ENCODE measurements at regions not wholly inside any gene's neighbourhood (a gene's known extent, or its start where the extent isn't known, plus 50 kb on each side); places are given as distances from the start of the nearest gene placed in this dataset.

DNA sequence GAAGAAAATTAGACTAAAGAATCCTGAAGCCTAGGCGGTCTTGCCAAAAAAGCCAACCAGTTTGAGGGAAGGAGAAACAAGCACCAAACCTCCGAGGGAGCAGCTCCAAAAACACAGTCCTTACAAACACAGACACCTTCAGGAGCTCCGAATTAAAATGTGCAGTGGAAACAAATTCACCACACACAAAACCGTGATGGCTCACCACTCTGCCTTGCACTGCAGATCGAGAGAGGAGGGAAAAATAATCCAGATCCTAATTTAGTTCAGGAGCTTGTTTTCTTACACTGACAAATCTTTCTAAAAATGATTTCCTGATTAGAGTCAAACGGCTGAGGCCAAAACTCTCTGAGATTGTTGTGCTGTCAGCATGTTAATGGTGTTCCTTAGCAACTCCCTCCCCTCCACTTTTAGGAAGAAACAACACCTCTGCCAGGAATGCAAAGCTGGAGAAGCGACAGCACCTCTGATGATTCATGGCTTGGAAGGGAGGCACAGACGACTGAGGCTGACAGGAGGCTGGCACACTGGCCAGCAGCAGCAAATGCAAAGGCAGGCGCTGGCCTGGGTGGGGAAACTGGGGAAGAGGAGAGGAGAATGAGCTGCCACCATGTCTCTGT is 249.4 kb upstream of the KLHL29 start:
- H3K36me3 Mint-ChIP-seq (ENCODE audit: insufficient read depth in 2 of 2) = no peaks in the 10 kb centered on the region
- H3K9me3 Mint-ChIP-seq = no peaks in the 10 kb centered on the region
- no peaks in the 10 kb centered on the region for H3K4me1 Mint-ChIP-seq (ENCODE audit: low read depth)
- no peak overlapping the region for H3K27ac Mint-ChIP-seq
- H3K4me3 Mint-ChIP-seq = no peak overlapping the region
- no peak for DNase-seq
- ATAC-seq (replicated peaks in 1 of 2) = no peak
- H3K27me3 Mint-ChIP-seq (ENCODE audit: low read depth) = peaks cover 18% of the 10 kb centered on the region

DNA sequence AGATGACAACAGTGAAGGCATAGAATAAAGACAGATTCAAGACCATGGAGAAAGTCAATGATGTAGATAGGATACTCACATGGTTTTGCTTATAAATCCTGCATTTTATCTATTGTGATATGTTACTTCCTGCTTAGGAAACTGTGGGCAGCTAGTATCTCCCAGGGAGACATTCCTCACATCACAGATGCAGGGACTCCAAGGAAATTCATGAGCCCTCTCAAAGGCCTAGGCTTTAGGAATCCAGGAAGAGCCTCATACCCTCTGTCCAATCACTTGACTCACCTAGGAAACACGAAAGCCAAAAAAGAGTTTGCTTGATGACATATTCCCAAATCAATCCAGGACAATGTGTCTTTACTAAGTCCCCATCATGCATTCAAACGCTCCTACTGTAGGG is 247.8 kb upstream of the KLHL29 start:
- H3K9me3 Mint-ChIP-seq = no peaks in the 10 kb centered on the region
- H3K27me3 Mint-ChIP-seq (ENCODE audit: low read depth) = peaks cover 18% of the 10 kb centered on the region
- no peak overlapping the region for H3K4me3 Mint-ChIP-seq

DNA sequence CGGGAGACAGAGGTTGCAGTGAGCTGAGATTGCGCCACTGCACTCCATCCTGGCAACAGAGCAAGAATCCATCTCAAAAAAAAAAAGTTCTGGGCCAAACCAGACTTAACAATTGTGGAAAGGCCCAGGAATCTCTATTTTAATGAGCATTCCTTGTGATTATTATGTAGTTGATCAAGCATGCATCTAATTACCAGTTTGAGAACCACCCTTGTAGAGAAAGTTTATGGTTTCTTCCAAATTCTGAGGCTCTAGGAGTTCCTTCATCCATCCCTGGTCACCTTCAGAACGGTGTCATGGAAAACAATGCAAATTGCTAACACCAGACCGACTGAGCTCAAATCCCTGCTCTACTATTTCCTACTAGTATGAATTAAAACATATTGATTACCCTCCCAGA is 246.3 kb upstream of the KLHL29 start:
- peaks cover 18% of the 10 kb centered on the region for H3K27me3 Mint-ChIP-seq (ENCODE audit: low read depth)
- no peak overlapping the region for H3K4me3 Mint-ChIP-seq
- H3K9me3 Mint-ChIP-seq = no peaks in the 10 kb centered on the region
- no peaks in the 10 kb centered on the region for H3K36me3 Mint-ChIP-seq (ENCODE audit: insufficient read depth in 2 of 2)
- no peaks in the 10 kb centered on the region for H3K4me1 Mint-ChIP-seq (ENCODE audit: low read depth)
- ATAC-seq (replicated peaks in 1 of 2) = no peak
- no peak for DNase-seq
- H3K27ac Mint-ChIP-seq = no peak overlapping the region

More for the DNA sequence above, 247.8 kb upstream of the KLHL29 start:
- Mint-ChIP-seq H3K4me1 (ENCODE audit: low read depth) (no peaks in the 10 kb centered on the region), H3K36me3 (ENCODE audit: insufficient read depth in 2 of 2) (no peaks in the 10 kb centered on the region), H3K27ac (no peak overlapping the region)
- no peak for DNase-seq
- no peak for ATAC-seq (replicated peaks in 1 of 2)

DNA sequence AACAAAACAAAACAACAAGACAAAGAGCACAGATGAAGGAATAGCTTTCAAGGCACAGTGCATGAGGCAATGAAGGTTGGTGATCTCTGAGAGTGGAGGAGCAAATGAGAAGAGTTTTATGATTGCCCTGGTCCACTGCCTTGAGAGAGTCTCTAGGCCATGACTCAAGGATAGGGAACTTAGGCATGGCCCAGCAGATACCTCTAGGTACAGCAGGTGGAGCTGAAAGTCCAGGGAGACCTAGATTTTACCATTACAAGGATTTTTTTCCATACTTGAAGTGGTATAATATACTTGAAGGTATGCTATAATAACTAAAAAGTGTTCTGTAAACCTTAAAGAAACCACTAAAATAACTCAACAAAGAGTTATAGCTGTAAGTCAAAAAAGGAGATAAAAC is 239.5 kb upstream of the KLHL29 start:
- no peak overlapping the region for H3K4me3 Mint-ChIP-seq
- no peaks in the 10 kb centered on the region for H3K36me3 Mint-ChIP-seq (ENCODE audit: insufficient read depth in 2 of 2)
- no peak for DNase-seq
- ATAC-seq (replicated peaks in 1 of 2) = no peak
- H3K27ac Mint-ChIP-seq = no peak overlapping the region
- H3K27me3 Mint-ChIP-seq (ENCODE audit: low read depth) = no peaks in the 10 kb centered on the region
- no peaks in the 10 kb centered on the region for H3K9me3 Mint-ChIP-seq
- H3K4me1 Mint-ChIP-seq (ENCODE audit: low read depth) = no peaks in the 10 kb centered on the region

DNA sequence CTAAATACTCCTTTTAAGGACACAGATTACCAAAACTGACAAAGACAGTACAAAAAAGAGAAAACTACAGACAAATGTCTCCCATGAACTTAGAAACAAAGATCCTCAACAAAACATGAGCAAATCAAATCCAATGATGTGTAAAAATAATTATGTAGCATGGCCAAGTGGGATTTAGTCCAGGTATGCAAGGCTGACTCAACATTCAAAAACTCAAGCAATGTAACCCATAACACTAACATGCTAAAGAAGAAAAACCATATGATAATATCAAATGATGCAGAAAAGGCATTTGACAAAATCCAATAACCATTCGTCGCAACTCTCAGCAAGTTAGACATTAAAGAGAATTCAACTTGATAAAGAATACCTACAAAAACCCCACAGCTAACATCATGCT is 239.0 kb upstream of the KLHL29 start:
- H3K27ac Mint-ChIP-seq = no peak overlapping the region
- H3K9me3 Mint-ChIP-seq = no peaks in the 10 kb centered on the region
- ATAC-seq (replicated peaks in 1 of 2) = no peak
- no peaks in the 10 kb centered on the region for H3K27me3 Mint-ChIP-seq (ENCODE audit: low read depth)
- DNase-seq = no peak
- H3K36me3 Mint-ChIP-seq (ENCODE audit: insufficient read depth in 2 of 2) = no peaks in the 10 kb centered on the region
- no peak overlapping the region for H3K4me3 Mint-ChIP-seq
- H3K4me1 Mint-ChIP-seq (ENCODE audit: low read depth) = no peaks in the 10 kb centered on the region

DNA sequence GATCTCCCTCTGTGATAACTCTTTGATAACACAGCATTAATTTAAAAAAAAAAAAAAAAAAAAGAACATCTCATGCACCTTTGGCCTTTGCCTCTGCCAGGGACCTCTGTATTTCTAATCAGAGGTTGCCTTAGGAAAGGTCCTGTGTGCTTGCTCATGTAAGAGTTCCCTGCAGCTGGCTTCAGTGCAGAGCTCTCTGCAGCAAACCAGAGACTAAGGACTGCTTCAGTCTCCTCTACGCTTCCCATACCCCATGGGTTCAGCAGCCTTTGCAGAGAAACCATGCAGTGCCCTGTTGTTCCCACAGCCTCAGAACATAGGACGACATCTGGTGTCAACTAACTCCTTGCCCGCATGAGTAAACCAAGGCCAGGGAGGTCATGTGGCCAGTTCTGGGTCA is 236.6 kb upstream of the KLHL29 start:
- ATAC-seq (replicated peaks in 1 of 2) (no peak), DNase-seq (no peak)
- Mint-ChIP-seq H3K4me3 (no peak overlapping the region), H3K36me3 (ENCODE audit: insufficient read depth in 2 of 2) (no peaks in the 10 kb centered on the region), H3K9me3 (no peaks in the 10 kb centered on the region), H3K27me3 (ENCODE audit: low read depth) (peaks cover 11% of the 10 kb centered on the region), H3K4me1 (ENCODE audit: low read depth) (no peaks in the 10 kb centered on the region), H3K27ac (no peak overlapping the region)

DNA sequence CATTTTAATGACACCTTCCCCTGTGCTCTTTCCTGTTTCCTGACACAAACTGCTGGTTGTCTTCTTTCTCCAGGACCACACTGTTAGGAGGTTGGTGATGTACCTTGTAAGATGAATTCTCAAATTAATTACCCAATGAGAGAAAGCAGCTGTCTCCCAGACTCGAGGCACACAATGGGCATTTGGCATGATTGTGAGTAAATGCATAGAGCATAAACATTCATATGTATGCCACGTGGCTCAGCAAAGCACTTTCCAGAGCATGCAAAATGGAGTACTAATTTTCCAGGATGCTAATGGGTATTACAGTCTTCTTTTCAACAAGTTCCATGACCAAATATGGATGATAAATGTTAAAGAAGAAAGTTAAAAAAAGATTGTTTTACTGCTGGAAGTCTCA is 235.2 kb upstream of the KLHL29 start:
- H3K4me1 Mint-ChIP-seq (ENCODE audit: low read depth) = no peaks in the 10 kb centered on the region

DNA sequence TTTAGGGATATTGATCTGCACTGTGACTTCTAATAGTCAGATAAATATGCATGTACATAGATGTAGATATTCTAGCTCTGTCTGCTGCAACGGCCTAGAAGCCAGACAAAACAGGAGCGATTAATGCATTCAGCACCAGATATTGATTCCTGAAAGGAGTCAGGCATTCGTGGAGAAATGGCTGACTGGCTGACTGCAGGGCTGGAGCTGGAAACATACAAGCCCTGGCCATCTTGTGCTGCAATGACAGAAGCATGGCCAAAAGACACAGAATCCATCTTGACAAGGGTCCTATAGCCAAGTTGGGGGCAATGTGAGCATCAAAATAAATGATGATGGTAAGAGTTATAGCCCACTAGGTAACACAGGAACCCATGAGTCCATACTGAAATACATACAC is 231.5 kb upstream of the KLHL29 start:
- no peak overlapping the region for H3K4me3 Mint-ChIP-seq
- H3K4me1 Mint-ChIP-seq (ENCODE audit: low read depth) = no peaks in the 10 kb centered on the region
- DNase-seq (no peak), ATAC-seq (replicated peaks in 1 of 2) (no peak)
- no peaks in the 10 kb centered on the region for H3K36me3 Mint-ChIP-seq (ENCODE audit: insufficient read depth in 2 of 2)
- peaks cover 11% of the 10 kb centered on the region for H3K27me3 Mint-ChIP-seq (ENCODE audit: low read depth)
- no peaks in the 10 kb centered on the region for H3K9me3 Mint-ChIP-seq
- H3K27ac Mint-ChIP-seq = no peak overlapping the region

More for the DNA sequence above, 235.2 kb upstream of the KLHL29 start:
- Mint-ChIP-seq H3K36me3 (ENCODE audit: insufficient read depth in 2 of 2) (no peaks in the 10 kb centered on the region), H3K27me3 (ENCODE audit: low read depth) (peaks cover 11% of the 10 kb centered on the region), H3K9me3 (no peaks in the 10 kb centered on the region), H3K4me3 (no peak overlapping the region), H3K27ac (no peak overlapping the region)
- DNase-seq = no peak
- ATAC-seq (replicated peaks in 1 of 2) = no peak

DNA sequence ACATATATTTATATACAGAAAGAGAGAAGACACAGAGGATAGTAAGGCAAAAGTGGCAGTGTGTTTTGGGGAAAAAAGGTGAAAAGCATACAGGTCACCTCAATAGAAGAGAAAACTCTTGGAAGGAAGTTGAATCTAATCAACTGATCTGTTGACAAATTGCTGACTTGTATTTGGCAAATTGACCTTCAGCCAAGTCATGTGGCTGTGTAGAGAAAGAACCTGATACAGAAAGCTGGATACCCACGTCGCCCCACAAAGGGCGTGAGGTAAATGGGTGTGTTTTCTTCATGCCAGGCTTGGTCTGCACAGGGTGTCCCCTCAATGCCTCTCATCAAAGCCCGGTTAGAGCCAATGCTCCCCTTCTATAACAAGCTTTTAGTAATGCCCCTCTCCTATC is 230.0 kb upstream of the KLHL29 start:
- no peaks in the 10 kb centered on the region for H3K4me1 Mint-ChIP-seq (ENCODE audit: low read depth)
- H3K27ac Mint-ChIP-seq = no peak overlapping the region
- H3K4me3 Mint-ChIP-seq = no peak overlapping the region
- no peak for DNase-seq
- H3K36me3 Mint-ChIP-seq (ENCODE audit: insufficient read depth in 2 of 2) = no peaks in the 10 kb centered on the region
- H3K27me3 Mint-ChIP-seq (ENCODE audit: low read depth) = peaks cover 11% of the 10 kb centered on the region
- ATAC-seq (replicated peaks in 1 of 2) = no peak
- H3K9me3 Mint-ChIP-seq = no peaks in the 10 kb centered on the region

DNA sequence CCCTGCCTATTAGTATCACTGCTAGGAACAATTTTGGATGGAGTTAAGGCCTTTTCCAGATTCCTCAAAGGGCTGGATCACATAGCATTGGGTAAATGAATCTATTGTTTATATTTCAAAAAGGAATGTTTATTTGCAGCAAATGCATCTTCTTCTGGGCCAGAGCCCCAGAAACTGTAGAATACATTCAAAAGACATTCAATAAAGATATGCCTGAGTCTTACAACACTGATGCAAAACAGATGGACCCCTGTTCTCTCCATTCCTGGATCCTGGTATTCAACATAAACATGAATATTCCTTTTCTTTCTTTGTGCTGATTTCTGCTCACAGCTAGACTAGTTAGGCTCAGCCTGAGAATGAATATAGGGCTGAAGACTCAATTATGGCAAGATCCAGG is 227.2 kb upstream of the KLHL29 start:
- no peak overlapping the region for H3K27ac Mint-ChIP-seq
- no peaks in the 10 kb centered on the region for H3K9me3 Mint-ChIP-seq
- ATAC-seq (replicated peaks in 1 of 2) (no peak), DNase-seq (no peak)
- no peaks in the 10 kb centered on the region for H3K4me1 Mint-ChIP-seq (ENCODE audit: low read depth)
- no peak overlapping the region for H3K4me3 Mint-ChIP-seq
- no peaks in the 10 kb centered on the region for H3K36me3 Mint-ChIP-seq (ENCODE audit: insufficient read depth in 2 of 2)
- no peaks in the 10 kb centered on the region for H3K27me3 Mint-ChIP-seq (ENCODE audit: low read depth)

DNA sequence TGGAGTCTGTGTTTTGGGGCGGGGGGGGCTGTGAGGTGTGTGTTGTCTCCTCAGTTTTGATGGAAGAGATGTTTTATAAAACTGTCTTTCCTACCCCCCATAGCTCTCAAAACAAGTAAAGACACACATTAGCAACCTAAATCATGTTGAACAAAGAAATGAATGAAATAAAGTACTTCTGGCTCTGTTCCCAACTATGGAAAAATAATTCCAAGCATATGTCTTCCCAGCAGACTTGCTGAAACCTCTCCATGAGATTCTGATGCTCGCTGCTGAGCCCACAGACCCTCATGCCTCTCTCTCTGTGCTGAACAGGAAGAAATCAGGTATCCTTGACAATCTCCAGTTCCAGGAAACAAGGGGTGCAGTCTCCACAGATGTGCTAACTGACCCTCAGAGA is 226.7 kb upstream of the KLHL29 start:
- DNase-seq = no peak
- no peak overlapping the region for H3K27ac Mint-ChIP-seq
- no peaks in the 10 kb centered on the region for H3K27me3 Mint-ChIP-seq (ENCODE audit: low read depth)
- H3K9me3 Mint-ChIP-seq = no peaks in the 10 kb centered on the region
- H3K4me1 Mint-ChIP-seq (ENCODE audit: low read depth) = no peaks in the 10 kb centered on the region
- H3K36me3 Mint-ChIP-seq (ENCODE audit: insufficient read depth in 2 of 2) = no peaks in the 10 kb centered on the region
- ATAC-seq (replicated peaks in 1 of 2) = no peak
- H3K4me3 Mint-ChIP-seq = no peak overlapping the region

DNA sequence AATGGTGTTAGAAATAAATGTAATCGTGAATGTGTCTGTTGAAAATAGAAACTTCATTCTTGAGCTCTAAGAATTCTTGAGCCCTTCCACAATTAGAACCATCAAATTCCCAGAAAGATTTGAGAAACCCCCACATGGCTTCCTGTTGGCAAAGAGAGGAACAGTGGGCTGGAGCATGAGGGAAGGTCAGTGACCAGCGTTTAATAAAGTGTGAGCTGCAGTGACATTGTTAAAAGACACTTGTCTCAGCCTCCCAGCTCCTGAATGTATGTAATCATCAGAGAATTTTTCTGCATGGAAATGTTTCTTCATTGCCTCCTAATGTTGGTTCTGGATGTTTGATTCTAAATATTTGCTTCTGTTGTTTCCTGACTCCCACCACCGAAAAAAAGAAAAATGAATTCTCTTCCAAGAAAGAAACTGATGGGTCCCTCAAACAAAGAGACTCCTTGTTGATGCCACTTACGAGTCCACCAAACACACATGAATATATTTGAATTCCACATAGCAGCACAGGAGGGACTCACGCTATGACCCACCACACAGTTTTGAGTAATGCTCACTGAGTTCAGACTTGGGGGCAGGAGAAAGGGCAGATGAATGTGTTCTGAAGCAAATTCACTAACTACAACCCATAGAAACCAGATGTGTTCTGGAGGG is 225.1 kb upstream of the KLHL29 start:
- Mint-ChIP-seq H3K4me1 (ENCODE audit: low read depth) (no peaks in the 10 kb centered on the region), H3K9me3 (no peaks in the 10 kb centered on the region), H3K36me3 (ENCODE audit: insufficient read depth in 2 of 2) (no peaks in the 10 kb centered on the region), H3K27me3 (ENCODE audit: low read depth) (peaks cover 2% of the 10 kb centered on the region), H3K4me3 (no peak overlapping the region), H3K27ac (no peak overlapping the region)
- DNase-seq (no peak), ATAC-seq (replicated peaks in 1 of 2) (no peak)

DNA sequence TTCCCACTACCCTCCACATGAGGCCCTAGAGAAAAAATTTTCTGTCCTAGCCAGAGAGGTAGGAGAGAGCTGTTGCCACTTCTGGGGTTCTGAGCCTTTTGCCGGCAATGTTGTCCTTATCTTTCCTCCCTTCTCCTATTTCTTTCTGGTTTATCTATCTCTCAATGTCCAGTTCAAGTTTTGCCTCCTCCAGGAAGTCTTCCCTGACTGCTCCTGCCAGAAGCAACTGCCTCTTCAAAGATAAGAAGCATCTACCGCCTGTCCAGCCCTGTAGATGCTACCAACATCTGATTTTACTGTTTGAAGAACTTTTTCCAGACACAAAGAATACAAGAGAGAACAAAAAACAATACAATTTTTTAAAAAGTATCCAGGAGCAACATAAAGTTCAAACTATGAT is 220.8 kb upstream of the KLHL29 start:
- DNase-seq (no peak), ATAC-seq (replicated peaks in 1 of 2) (no peak)
- Mint-ChIP-seq H3K27ac (no peak overlapping the region), H3K4me1 (ENCODE audit: low read depth) (no peaks in the 10 kb centered on the region), H3K36me3 (ENCODE audit: insufficient read depth in 2 of 2) (no peaks in the 10 kb centered on the region), H3K9me3 (no peaks in the 10 kb centered on the region), H3K27me3 (ENCODE audit: low read depth) (peaks cover 7% of the 10 kb centered on the region), H3K4me3 (no peak overlapping the region)

DNA sequence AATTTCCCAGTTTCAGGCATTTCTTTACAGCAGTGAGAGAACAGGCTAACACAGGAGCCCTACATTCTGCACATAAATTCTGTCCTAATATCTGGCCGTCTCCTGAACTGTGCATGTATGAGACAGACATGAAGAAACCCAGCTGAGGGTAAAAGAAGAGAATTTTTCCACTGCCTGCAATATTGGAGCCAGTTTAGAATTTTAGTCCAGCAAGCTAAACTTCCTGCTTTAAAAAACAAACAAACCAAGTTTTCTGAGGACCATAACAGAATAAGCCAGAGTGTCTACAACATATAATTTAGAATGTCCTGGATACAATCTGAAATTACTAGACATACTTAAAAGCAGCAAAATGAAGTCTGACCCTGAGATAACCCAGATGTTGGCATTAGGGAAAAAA is 215.1 kb upstream of the KLHL29 start:
- H3K27ac Mint-ChIP-seq = no peak overlapping the region
- H3K9me3 Mint-ChIP-seq = no peaks in the 10 kb centered on the region
- peaks cover 4% of the 10 kb centered on the region for H3K27me3 Mint-ChIP-seq (ENCODE audit: low read depth)
- no peak overlapping the region for H3K4me3 Mint-ChIP-seq
- H3K4me1 Mint-ChIP-seq (ENCODE audit: low read depth) = no peaks in the 10 kb centered on the region
- H3K36me3 Mint-ChIP-seq (ENCODE audit: insufficient read depth in 2 of 2) = no peaks in the 10 kb centered on the region
- DNase-seq (no peak), ATAC-seq (replicated peaks in 1 of 2) (no peak)

Measured in activated T-cell treated with anti-CD3 and anti-CD28 coated beads, Interleukin-2, amount 50 U/mL, for 72 hours (primary cell).